ENCODE measurements at regions not wholly inside any gene's neighbourhood (a gene's known extent, or its start where the extent isn't known, plus 50 kb on each side); places are given as distances from the start of the nearest gene placed in this dataset.

DNA sequence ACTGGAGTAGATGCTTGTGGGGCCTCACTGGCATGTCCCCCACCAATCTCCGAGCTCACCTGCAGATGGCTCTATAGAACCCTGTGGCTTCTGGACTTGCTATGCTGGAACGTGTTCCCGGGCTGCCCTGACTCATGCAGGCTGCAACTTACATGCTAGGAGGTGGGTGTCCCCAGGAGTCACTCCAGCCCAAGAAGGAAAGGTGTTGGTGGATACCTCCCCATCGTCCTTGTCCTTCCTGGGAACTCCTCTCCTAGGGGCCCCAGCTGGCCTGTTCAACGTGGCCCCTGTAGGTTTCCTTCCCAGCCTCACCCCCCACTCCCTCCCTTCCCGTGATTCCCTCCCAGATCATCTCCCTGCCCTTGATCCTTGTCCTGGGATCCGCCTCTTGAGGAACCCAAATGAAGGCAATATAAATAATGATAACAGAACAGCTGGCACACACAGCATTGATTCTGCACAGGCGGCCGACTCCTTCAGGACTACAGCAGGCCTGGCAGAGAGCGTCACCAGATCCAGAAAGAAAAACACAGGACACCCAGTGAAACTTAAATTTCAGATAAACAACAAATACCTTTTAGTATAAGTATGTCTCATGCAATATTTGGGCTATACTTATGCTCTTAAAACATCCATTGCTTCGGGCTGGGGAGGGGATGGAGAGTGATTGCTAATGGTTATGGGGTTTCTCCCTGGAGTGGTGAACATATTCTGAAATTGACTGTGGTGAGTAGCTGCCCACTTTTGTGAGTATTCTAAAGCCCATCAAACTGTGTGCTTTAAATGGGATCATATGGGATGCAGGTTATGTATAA lies 221.1 kb upstream of the GSE1 start:
- TF ChIP-seq, protein P1, sequence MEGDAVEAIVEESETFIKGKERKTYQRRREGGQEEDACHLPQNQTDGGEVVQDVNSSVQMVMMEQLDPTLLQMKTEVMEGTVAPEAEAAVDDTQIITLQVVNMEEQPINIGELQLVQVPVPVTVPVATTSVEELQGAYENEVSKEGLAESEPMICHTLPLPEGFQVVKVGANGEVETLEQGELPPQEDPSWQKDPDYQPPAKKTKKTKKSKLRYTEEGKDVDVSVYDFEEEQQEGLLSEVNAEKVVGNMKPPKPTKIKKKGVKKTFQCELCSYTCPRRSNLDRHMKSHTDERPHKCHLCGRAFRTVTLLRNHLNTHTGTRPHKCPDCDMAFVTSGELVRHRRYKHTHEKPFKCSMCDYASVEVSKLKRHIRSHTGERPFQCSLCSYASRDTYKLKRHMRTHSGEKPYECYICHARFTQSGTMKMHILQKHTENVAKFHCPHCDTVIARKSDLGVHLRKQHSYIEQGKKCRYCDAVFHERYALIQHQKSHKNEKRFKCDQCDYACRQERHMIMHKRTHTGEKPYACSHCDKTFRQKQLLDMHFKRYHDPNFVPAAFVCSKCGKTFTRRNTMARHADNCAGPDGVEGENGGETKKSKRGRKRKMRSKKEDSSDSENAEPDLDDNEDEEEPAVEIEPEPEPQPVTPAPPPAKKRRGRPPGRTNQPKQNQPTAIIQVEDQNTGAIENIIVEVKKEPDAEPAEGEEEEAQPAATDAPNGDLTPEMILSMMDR (IDR thresholded peaks at IDR 0.05) = no peak
- TF ChIP-seq POLR2A (IDR thresholded peaks at IDR 0.05) = no peak

Data from uterus (tissue), 2 donors.